Daoy (cell line): ENCODE measurements at regions not wholly inside any gene's neighbourhood (a gene's known extent, or its start where the extent isn't known, plus 50 kb on each side); places are given as distances from the start of the nearest gene placed in this dataset.

Experiments used
- DNase-seq: peaks from one replicate; pipeline ENCODE4 v3.0.0-alpha.2; 2015; ENCODE audit warnings: low read depth

GRCh38 chr5:123881759-123882244 lies 369.8 kb downstream of the CSNK1G3 start:
- DNase-seq, result peak; percentile 34

- DNase-seq, result no peak
Measured at GRCh38 chr5:123880875-123881274, 368.9 kb downstream of the CSNK1G3 start.

GRCh38 chr5:123879071-123879470 lies 367.1 kb downstream of the CSNK1G3 start:
- DNase-seq, result no peak

GRCh38 chr5:123876276-123876790 lies 364.4 kb downstream of the CSNK1G3 start:
- no peak for DNase-seq

- DNase-seq, result peak; percentile 28
Measured at GRCh38 chr5:123875561-123876275, 363.7 kb downstream of the CSNK1G3 start.

GRCh38 chr5:123874600-123875201 lies 362.7 kb downstream of the CSNK1G3 start:
- DNase-seq, result peak; percentile 20

- no peak for DNase-seq
Measured at GRCh38 chr5:123873846-123874245, 361.9 kb downstream of the CSNK1G3 start.

GRCh38 chr5:123871373-123871772 lies 359.4 kb downstream of the CSNK1G3 start:
- DNase-seq, result no peak

GRCh38 chr5:123868881-123869280 lies 356.9 kb downstream of the CSNK1G3 start:
- DNase-seq, result no peak

GRCh38 chr5:123868267-123868666 lies 356.3 kb downstream of the CSNK1G3 start:
- DNase-seq, result no peak

GRCh38 chr5:123865641-123866040 lies 353.7 kb downstream of the CSNK1G3 start:
- DNase-seq, result peak; percentile 64

- no peak for DNase-seq
Measured at GRCh38 chr5:123864578-123864977, 352.6 kb downstream of the CSNK1G3 start.

- DNase-seq, result no peak
Measured at GRCh38 chr5:123858938-123859337, 347.0 kb downstream of the CSNK1G3 start.

- DNase-seq, result no peak
Measured at GRCh38 chr5:123856766-123857165, 344.8 kb downstream of the CSNK1G3 start.

GRCh38 chr5:123855609-123856008 lies 343.6 kb downstream of the CSNK1G3 start:
- DNase-seq, result no peak

- no peak for DNase-seq
Measured at GRCh38 chr5:123845356-123846100, 333.6 kb downstream of the CSNK1G3 start.

GRCh38 chr5:123844873-123845272 lies 332.9 kb downstream of the CSNK1G3 start:
- DNase-seq, result peak; percentile 8

GRCh38 chr5:123835421-123835820 lies 323.4 kb downstream of the CSNK1G3 start:
- DNase-seq, result no peak

- no peak for DNase-seq
Measured at GRCh38 chr5:123830575-123830974, 318.6 kb downstream of the CSNK1G3 start.

GRCh38 chr5:123827811-123828210 lies 315.8 kb downstream of the CSNK1G3 start:
- DNase-seq, result no peak

GRCh38 chr5:123819833-123820232 lies 307.9 kb downstream of the CSNK1G3 start:
- DNase-seq, result no peak

GRCh38 chr5:123819386-123819785 lies 307.4 kb downstream of the CSNK1G3 start:
- no peak for DNase-seq
